HCT116 (cell line): ENCODE measurements at regions not wholly inside any gene's neighbourhood (a gene's known extent, or its start where the extent isn't known, plus 50 kb on each side); places are given as distances from the start of the nearest gene placed in this dataset.

ENCODE experiments used
- ATF3 ChIP-seq: IDR thresholded peaks from 2 replicates; pipeline ENCODE4 v1.6.1; 2012
- CTCF ChIP-seq, 3 experiments: fragments of 200-600 bp in 1 of 3; sonication (generic) in 1 of 3; IDR thresholded peaks in 2 of 3; conservative IDR thresholded peaks in 1 of 3; 2 replicates each; pipeline ENCODE4 v1.5.1; 2012 to 2017; ENCODE audit warnings: low read depth in 2 of 3, low read length in 2 of 3, antibody characterized with exemption in 1 of 3, borderline replicate concordance in 1 of 3, control low read depth in 1 of 3, mild to moderate bottlenecking in 1 of 3, mixed read lengths in 1 of 3, mixed run types in 1 of 3, moderate library complexity in 1 of 3; ENCODE audit not compliant: insufficient read depth in 1 of 3
- EZH2 ChIP-seq: fragments of 200-600 bp; sonication (generic); IDR thresholded peaks from 2 replicates; pipeline ENCODE4 v1.6.1; 2017; ENCODE audit warnings: antibody characterized with exemption, mixed run types
- MAX ChIP-seq: IDR thresholded peaks from 2 replicates; pipeline ENCODE4 v1.6.1; 2012
- POLR2AphosphoS5 ChIP-seq: IDR thresholded peaks from 2 replicates; pipeline ENCODE4 v1.6.1; 2011; ENCODE audit warnings: mild to moderate bottlenecking, low read depth, low read length, moderate library complexity
- RAD21 ChIP-seq: IDR thresholded peaks from 2 replicates; pipeline ENCODE4 v1.6.1; 2012; ENCODE audit warnings: low read depth, mild to moderate bottlenecking
- REST ChIP-seq: IDR thresholded peaks from 2 replicates; pipeline ENCODE4 v1.6.1; 2012; ENCODE audit warnings: low read depth
- TCF7L2 ChIP-seq: IDR thresholded peaks from 2 replicates; pipeline ENCODE4 v1.7.0; 2011; ENCODE audit warnings: borderline replicate concordance, inconsistent platforms; ENCODE audit not compliant: insufficient read depth, insufficient read length; ENCODE audit errors: extremely low read depth
- YY1 ChIP-seq: IDR thresholded peaks from 2 replicates; pipeline ENCODE4 v1.6.1; 2011; ENCODE audit warnings: low read length, low read depth, moderate library complexity, mild to moderate bottlenecking; ENCODE audit not compliant: insufficient replicate concordance; ENCODE audit errors: extremely low read depth
- ZBTB33 ChIP-seq: IDR thresholded peaks from 2 replicates; pipeline ENCODE4 v1.6.1; 2011; ENCODE audit warnings: mild to moderate bottlenecking, low read length, moderate library complexity; ENCODE audit not compliant: insufficient replicate concordance; ENCODE audit errors: extremely low read depth

GRCh38 chr10:88170628-88171027 is 307.2 kb downstream of the PTEN start:
- TF ChIP-seq REST: no peak
- TF ChIP-seq CTCF (IDR thresholded peaks at IDR 0.05 in 2 of 3, conservative IDR thresholded peaks at IDR 0.05 in 1 of 3; ENCODE audit: borderline replicate concordance in 1 of 3, insufficient read depth in 1 of 3, low read depth in 2 of 3, low read length in 2 of 3): no peak
- TF ChIP-seq ZBTB33: no peak
- no peak for TF ChIP-seq POLR2AphosphoS5
- no peak for TF ChIP-seq YY1
- no peak for TF ChIP-seq EZH2
- no peak for TF ChIP-seq ATF3
- TF ChIP-seq TCF7L2: no peak
- no peak for TF ChIP-seq RAD21
- no peak for TF ChIP-seq MAX
